ENCODE measurements at regions not wholly inside any gene's neighbourhood (a gene's known extent, or its start where the extent isn't known, plus 50 kb on each side); places are given as distances from the start of the nearest gene placed in this dataset.
"Not testable (repeated sequence)": the region's sequence is repeated elsewhere in the genome, so short reads cannot be mapped to it uniquely, and the experiment has no call there.

GRCh38 chr1:82065916-82066315, 265.2 kb downstream of the ADGRL2 start:
- no peak for DNase-seq

DNA sequence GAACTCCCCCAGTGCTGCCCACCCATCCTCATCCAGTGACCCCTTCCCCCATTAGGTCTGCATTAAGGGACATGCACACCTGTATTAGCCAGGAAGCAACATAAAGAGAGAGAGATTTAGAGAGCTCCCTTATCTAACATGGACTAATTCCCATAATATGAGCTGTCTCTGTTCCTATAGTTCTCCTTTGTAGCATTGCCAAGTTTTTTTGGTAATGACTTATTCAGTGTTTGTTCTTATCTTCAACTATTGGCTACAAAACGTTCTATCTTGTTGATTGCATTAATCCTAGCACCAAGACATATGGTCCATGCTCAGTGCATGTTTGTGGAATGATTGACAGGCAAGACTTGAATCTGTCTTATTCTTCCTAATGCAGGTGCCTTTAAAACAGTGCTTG, 264.0 kb downstream of the ADGRL2 start:
- DNase-seq, result no peak

GRCh38 chr1:82062206-82062605, 261.5 kb downstream of the ADGRL2 start:
- DNase-seq, result no peak

DNA sequence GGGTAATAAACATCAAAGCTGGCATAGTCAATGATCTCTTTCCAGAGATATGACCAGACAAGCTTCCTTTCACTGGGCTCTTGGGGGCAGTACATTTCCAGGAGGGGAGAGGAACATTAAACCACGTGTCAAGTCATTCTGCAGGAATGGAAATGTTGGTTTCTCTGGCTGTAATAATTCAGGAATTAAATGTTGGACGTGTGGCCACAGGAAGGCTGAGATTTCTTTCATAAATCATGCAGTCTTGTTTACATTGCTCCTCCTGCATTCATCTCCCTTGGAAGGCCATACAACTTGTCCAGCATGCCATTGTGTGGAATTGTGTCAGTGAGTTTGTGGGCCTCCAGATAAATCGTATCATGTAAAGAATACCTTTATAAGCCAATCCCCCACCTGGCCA, 259.2 kb downstream of the ADGRL2 start:
- DNase-seq, result no peak

- DNase-seq, result no peak
These were observed 256.3 kb downstream of the ADGRL2 start for GRCh38 chr1:82057011-82057410.

DNA sequence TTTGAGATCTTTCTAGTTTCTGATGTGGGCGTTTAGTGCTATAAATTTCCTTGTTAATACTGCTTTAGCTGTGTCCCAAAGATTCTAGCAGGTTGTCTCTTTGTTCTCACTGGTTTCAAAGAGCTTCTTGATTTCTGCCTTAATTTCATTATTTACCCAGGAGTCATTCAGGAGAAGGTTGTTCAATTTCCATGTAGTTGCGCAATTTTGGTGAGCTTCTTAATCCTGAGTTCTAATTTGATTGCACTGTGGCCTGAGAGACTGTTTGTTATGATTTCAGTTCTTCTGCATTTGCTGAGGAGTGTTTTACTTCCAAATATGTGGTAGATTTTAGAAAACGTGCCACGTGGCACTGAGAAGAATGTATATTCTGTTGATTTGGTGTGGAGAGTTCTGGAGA, 254.6 kb downstream of the ADGRL2 start:
- not testable (repeated sequence) for DNase-seq

- DNase-seq, result no peak
These were observed 251.8 kb downstream of the ADGRL2 start for GRCh38 chr1:82052563-82052962.

DNA sequence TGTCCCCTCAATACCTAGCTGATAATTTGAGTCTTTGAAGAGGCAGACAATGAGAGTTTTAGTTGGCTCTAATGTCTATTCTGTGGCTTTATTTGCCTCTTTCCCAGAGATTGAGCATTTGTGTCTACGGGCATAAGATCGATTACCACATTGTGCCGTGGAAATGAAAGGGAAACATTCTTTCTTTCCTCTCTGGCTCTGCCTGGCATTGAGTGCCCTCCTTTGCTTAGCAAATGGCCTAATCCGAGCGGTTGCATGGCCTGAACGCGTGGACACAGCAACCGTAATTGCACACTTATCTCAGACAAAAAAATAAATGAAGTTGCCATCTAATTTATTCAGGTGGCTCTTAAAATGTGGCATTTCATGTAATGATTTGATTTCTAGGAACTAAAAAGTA, 247.9 kb downstream of the ADGRL2 start:
- DNase-seq, result no peak

DNA sequence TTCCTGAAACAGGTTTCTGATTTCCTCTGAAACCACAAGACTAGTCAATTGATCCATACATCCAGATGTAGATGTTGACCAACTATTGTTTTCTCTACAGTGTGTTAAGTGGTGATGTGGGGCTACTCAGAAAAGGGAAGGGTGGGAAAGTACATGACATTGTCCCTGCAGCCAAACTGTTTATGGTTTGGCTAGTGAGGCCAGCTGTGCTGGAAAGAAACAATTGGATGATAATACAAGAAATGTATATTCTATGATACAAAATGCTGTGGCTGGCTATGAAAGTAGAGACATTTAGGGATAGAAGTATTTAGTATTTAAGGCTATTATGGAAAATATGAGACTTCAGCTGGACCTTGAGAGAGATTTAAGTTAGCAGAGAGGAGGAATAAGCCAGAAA, 244.5 kb downstream of the ADGRL2 start:
- DNase-seq, result no peak

DNA sequence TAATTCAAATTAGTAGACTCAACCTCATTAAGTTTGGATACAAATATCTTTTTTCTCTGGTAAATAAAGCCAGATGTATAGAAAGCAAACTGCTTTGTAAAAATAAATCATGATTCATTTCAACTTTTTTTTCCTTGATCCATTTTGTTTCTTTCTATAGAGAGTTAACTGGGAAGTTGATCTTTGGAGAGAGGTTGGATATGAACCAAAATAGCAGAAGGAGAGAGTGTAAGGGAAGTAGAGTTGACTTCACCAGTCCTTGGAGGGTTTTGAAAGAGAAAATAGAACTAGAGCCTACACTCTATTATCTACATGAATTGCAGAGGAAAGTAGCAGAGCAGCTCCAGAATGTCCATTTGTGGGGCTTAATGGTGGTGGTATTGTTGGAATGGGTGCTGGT, 243.8 kb downstream of the ADGRL2 start:
- no peak for DNase-seq

DNA sequence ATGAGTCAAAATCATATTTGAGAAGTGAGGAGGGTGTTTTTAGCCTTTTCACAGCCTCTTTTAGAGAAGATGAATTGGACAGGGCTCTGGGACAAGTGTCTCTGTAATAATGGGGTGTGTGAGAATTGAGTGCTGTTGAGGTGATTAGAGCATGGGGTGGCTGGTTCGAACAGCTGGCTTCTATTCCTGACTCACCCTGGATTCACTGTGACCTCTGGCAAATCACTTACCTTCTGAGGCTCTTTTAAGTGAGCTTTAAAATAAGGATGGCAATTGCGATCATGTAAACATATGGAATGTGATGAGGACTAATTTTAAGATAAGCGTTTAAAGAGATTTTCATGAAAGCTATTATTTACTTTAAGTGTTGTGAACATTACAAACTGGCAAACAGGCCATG, 243.4 kb downstream of the ADGRL2 start:
- no peak for DNase-seq

DNA sequence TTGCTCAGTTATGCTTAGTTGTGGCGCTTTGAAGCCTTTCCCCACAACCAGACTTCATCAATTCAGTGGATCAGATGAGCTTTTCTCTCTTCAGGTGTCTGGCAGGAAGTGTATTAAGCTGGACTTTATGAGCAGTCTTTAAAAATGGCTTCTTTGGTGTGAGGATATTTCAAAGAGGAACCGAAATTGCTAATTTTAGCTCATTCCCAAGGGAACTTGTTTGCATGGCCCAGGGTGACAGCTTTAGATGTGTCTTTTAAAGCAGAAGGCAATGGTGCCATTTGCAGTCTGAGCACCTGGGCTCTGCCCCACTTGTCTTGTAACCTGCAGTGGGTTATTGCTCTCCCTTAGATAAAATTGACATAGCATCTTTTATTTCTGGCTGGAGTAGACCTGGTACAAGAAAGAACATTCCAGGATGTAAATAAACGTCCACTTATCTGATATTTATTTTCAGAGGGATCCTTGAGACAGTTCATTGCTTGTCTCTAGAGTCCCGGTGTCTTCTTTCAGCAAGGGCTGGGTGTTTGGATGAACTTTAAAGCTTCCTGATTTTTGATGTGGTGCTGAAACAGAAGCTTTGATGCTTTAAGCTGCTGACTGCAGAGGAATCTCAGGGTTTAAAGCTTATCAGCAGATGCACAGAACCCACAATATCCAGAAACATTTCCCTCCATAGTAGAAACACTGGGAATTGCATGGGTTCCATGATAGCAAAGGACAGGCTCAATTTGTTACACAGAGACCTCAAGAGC, 241.7 kb downstream of the ADGRL2 start:
- DNase-seq, result no peak

Data from inflammatory macrophage treated with lipopolysaccharide for 4 hours (primary cell).